IMR-90 (cell line): ENCODE measurements at regions not wholly inside any gene's neighbourhood (a gene's known extent, or its start where the extent isn't known, plus 50 kb on each side); places are given as distances from the start of the nearest gene placed in this dataset.

ENCODE experiments used
- ATAC-seq: fragments of 200-7000 bp; cut with Tn5 transposase; 2 replicates; pipeline ENCODE4 v1.9.1; 2020; ENCODE audit warnings: low read depth, mild to moderate bottlenecking, moderate library complexity
- BruUV-seq: library from RNA; stranded (reverse); fragments of 400-500 nt; replicated peaks from 2 replicates; lab custom pipeline; 2021; lab: Mats Ljungman, UMichigan
- CTCF ChIA-PET: fragments of 300-600 bp; formaldehyde crosslinking; extraction: SDS; loops from one replicate; lab custom pipeline; 2021; ENCODE audit warnings: antibody characterized with exemption; lab: Yijun Ruan, JAX
- POLR2A ChIA-PET: fragments of 300-600 bp; sonication (Branson Sonifier 250); formaldehyde crosslinking; loops from one replicate; lab custom pipeline; 2022; ENCODE audit warnings: antibody characterized with exemption; ENCODE audit not compliant: unreplicated experiment; lab: Charles Lee
- DNase-seq: peaks from one replicate; pipeline ENCODE4 v3.0.0; 2013
- H2AFZ ChIP-seq: replicated peaks from 2 replicates; pipeline ENCODE3; 2013; ENCODE audit warnings: low read length, mild to moderate bottlenecking; ENCODE audit not compliant: poor library complexity
- H2AK5ac ChIP-seq: 2 replicates; pipeline ENCODE4 v1.6.1; 2013; ENCODE audit warnings: low read depth, low read length, inconsistent platforms
- H2AK9ac ChIP-seq: replicated peaks from 2 replicates; pipeline ENCODE3; 2013; ENCODE audit warnings: mild to moderate bottlenecking, low read depth, low read length, moderate library complexity; ENCODE audit not compliant: poor library complexity
- H2BK120ac ChIP-seq: 2 replicates; pipeline ENCODE4 v1.6.1; 2013; ENCODE audit warnings: low read depth, low read length, inconsistent platforms
- H2BK15ac ChIP-seq: 3 replicates; pipeline ENCODE4 v1.6.1; 2013; ENCODE audit warnings: low read depth, low read length, inconsistent platforms
- H2BK20ac ChIP-seq: 2 replicates; pipeline ENCODE4 v1.6.1; 2013; ENCODE audit warnings: low read depth, mild to moderate bottlenecking, inconsistent platforms, low read length, moderate library complexity
- H2BK5ac ChIP-seq: 2 replicates; pipeline ENCODE4 v1.6.1; 2013; ENCODE audit warnings: mild to moderate bottlenecking, low read depth, low read length, inconsistent platforms; ENCODE audit not compliant: poor library complexity, severe bottlenecking
- H3K14ac ChIP-seq: replicated peaks from 2 replicates; pipeline ENCODE4 v1.6.1; 2013; ENCODE audit warnings: low read depth, low read length, inconsistent platforms
- H3K18ac ChIP-seq: 2 replicates; pipeline ENCODE4 v1.6.1; 2013; ENCODE audit warnings: low read depth, low read length, control low read depth
- H3K23ac ChIP-seq: 2 replicates; pipeline ENCODE4 v1.6.1; 2013; ENCODE audit warnings: low read depth, low read length, inconsistent platforms
- H3K27ac ChIP-seq: 2 replicates; pipeline ENCODE4 v1.5.1; 2013; ENCODE audit warnings: mild to moderate bottlenecking, control low read depth, low read length; ENCODE audit not compliant: insufficient read depth
- H3K27me3 ChIP-seq: 2 replicates; pipeline ENCODE4 v1.6.1; 2013; ENCODE audit warnings: low read length; ENCODE audit not compliant: control insufficient read depth, insufficient read depth
- H3K36me3 ChIP-seq: 2 replicates; pipeline ENCODE4 v1.6.1; 2013; ENCODE audit warnings: low read length, mixed read lengths; ENCODE audit not compliant: control insufficient read depth, insufficient read depth
- H3K4ac ChIP-seq: 2 replicates; pipeline ENCODE4 v1.6.1; 2013; ENCODE audit warnings: low read depth, low read length, inconsistent platforms
- H3K4me1 ChIP-seq: 2 replicates; pipeline ENCODE4 v1.6.1; 2013; ENCODE audit warnings: low read length, mixed read lengths; ENCODE audit not compliant: control insufficient read depth, insufficient read depth
- H3K4me2 ChIP-seq: 2 replicates; pipeline ENCODE4 v1.6.1; 2013; ENCODE audit warnings: low read depth, mild to moderate bottlenecking, control low read depth, low read length, moderate library complexity
- H3K4me3 ChIP-seq: 2 replicates; pipeline ENCODE4 v1.5.1; 2013; ENCODE audit warnings: low read depth, mild to moderate bottlenecking, control low read depth, low read length, moderate library complexity; ENCODE audit not compliant: insufficient read depth
- H3K56ac ChIP-seq: 2 replicates; pipeline ENCODE4 v1.6.1; 2013; ENCODE audit warnings: low read length, inconsistent platforms; ENCODE audit not compliant: insufficient read depth; ENCODE audit errors: extremely low read depth
- H3K79me1 ChIP-seq, 2 experiments: 2 replicates each; pipeline ENCODE4 v1.6.1; 2013; ENCODE audit warnings: low read length in 2 of 2, inconsistent platforms in 1 of 2, low read depth in 1 of 2
- H3K9ac ChIP-seq: 2 replicates; pipeline ENCODE4 v1.6.1; 2013; ENCODE audit warnings: low read depth, low read length, control low read depth
- H3K9me1 ChIP-seq: 2 replicates; pipeline ENCODE4 v1.6.1; 2013; ENCODE audit warnings: low read length, inconsistent platforms; ENCODE audit not compliant: insufficient read depth
- H3K9me3 ChIP-seq: 2 replicates; pipeline ENCODE4 v1.6.1; 2013; ENCODE audit warnings: low read length; ENCODE audit not compliant: control insufficient read depth, insufficient read depth
- H4K20me1 ChIP-seq: 2 replicates; pipeline ENCODE4 v1.6.1; 2013; ENCODE audit warnings: low read length, inconsistent platforms; ENCODE audit not compliant: insufficient read depth
- H4K5ac ChIP-seq: 2 replicates; pipeline ENCODE4 v1.6.1; 2013; ENCODE audit warnings: mild to moderate bottlenecking, low read depth, low read length, control low read depth
- H4K8ac ChIP-seq, 2 experiments: 2 replicates each; pipeline ENCODE4 v1.6.1; 2013; ENCODE audit warnings: low read depth in 2 of 2, low read length in 2 of 2, control low read depth in 1 of 2, inconsistent platforms in 1 of 2
- H4K91ac ChIP-seq: 2 replicates; pipeline ENCODE4 v1.6.1; 2013; ENCODE audit warnings: low read depth, low read length, inconsistent platforms; ENCODE audit not compliant: insufficient read depth
- CEBPB ChIP-seq: IDR thresholded peaks from 2 replicates; pipeline ENCODE4 v1.6.1; 2012; ENCODE audit warnings: low read depth, low read length, improper control_type of control experiment
- FOS ChIP-seq: fragments of 150-350 bp; IDR thresholded peaks from 2 replicates; pipeline ENCODE4 v1.6.1; 2016; ENCODE audit warnings: low read depth, low read length
- MAFK ChIP-seq: IDR thresholded peaks from 2 replicates; pipeline ENCODE4 v1.6.1; 2012; ENCODE audit warnings: low read depth, low read length, improper control_type of control experiment
- MAZ ChIP-seq: IDR thresholded peaks from 2 replicates; pipeline ENCODE4 v1.6.1; 2012; ENCODE audit warnings: low read depth, mild to moderate bottlenecking, low read length, improper control_type of control experiment, moderate library complexity, borderline replicate concordance
- MXI1 ChIP-seq: IDR thresholded peaks from 2 replicates; pipeline ENCODE4 v1.6.1; 2012; ENCODE audit warnings: low read depth, mild to moderate bottlenecking, low read length, moderate library complexity, borderline replicate concordance
- NFE2L2 ChIP-seq: fragments of 150-350 bp; IDR thresholded peaks from 2 replicates; pipeline ENCODE4 v1.6.1; 2016; ENCODE audit warnings: low read depth, mild to moderate bottlenecking, low read length
- POLR2A ChIP-seq: IDR thresholded peaks from 2 replicates; pipeline ENCODE4 v1.6.1; 2012; ENCODE audit warnings: mild to moderate bottlenecking, low read depth, low read length
- RAD21 ChIP-seq: IDR thresholded peaks from 2 replicates; pipeline ENCODE4 v1.6.1; 2012; ENCODE audit warnings: low read length, improper control_type of control experiment
- RCOR1 ChIP-seq: IDR thresholded peaks from 2 replicates; pipeline ENCODE4 v1.6.1; 2012; ENCODE audit warnings: mild to moderate bottlenecking, low read length, improper control_type of control experiment; ENCODE audit not compliant: insufficient replicate concordance
- SMC3 ChIP-seq: fragments of 150-350 bp; IDR thresholded peaks from 2 replicates; pipeline ENCODE4 v1.6.1; 2016; ENCODE audit warnings: low read depth, mild to moderate bottlenecking, antibody characterized with exemption, low read length, moderate library complexity
- USF2 ChIP-seq: fragments of 150-350 bp; IDR thresholded peaks from 2 replicates; pipeline ENCODE4 v1.6.1; 2017; ENCODE audit warnings: mild to moderate bottlenecking, antibody characterized with exemption, low read length, low read depth
- WGBS, 2 experiments: methylation state at CpG; one replicate each; pipeline versions ENCODE4 v1.1.5 to v1.1.7; 2013; ENCODE audit warnings: missing lambda C conversion rate in 2 of 2; ENCODE audit not compliant: insufficient read length in 1 of 2; ENCODE audit errors: extremely low coverage in 2 of 2; 5-methylcytosine and 5-hydroxymethylcytosine counted together
- dilution Hi-C: fragments of 300-500 bp; cut with HindIII; formaldehyde crosslinking; loops from one replicate; pipeline ENCODE4 v1.14.3; 2018; ENCODE audit warnings: low sequenced_read_pairs; ENCODE audit not compliant: unreplicated experiment
- in situ Hi-C: fragments of 300-500 bp; cut with MboI; formaldehyde crosslinking; loops from 3 replicates; pipeline ENCODE4 v1.14.3; 2019; ENCODE audit warnings: low sequenced_read_pairs, inconsistent platforms, mixed read lengths
- intact Hi-C: fragments of 100-400 bp; cut with micrococcal nuclease; formaldehyde crosslinking; loops from 2 replicates; pipeline ENCODE4 v1.10.0; 2022
- TF ChIP-seq, protein P1 (sequence below): conservative IDR thresholded peaks from 2 replicates; pipeline ENCODE4 v1.5.1; 2012; ENCODE audit warnings: mild to moderate bottlenecking, low read depth, low read length, improper control_type of control experiment

DNA sequence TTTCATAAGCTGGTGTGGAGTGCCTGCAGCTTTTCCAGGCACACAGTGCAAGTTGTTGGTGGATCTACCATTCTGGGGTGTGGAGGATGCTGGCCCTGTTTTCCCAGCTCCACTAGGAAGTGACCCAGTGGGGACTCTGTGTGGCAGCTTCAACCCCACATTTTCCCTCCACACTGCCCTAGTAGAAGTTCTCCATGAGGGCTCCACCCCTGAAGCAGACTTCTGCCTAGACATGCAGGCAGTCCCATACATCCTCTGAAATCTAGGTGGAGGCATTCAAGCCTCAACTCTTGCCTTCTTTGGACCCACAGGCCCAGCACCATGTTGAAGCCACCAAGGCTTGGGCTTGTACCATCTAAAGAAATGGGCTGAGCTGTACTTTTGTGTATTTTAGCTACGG, 206.2 kb upstream of the GRM7 start:
- Histone ChIP-seq H3K79me1 (no peaks in the 10 kb centered on the region), H4K8ac (no peak overlapping the region), H2BK20ac (no peak overlapping the region), H3K4me2 (no peak overlapping the region), H3K23ac (no peak overlapping the region), H3K4me1 (no peaks in the 10 kb centered on the region), H2AFZ (no peak overlapping the region), H3K9me3 (peaks cover 9% of the 10 kb centered on the region), H3K36me3 (no peaks in the 10 kb centered on the region), H2AK9ac (no peak overlapping the region), H3K27ac (no peak overlapping the region), H3K4me3 (no peak overlapping the region), H2BK5ac (no peak overlapping the region), H3K9me1 (no peaks in the 10 kb centered on the region), H3K27me3 (no peaks in the 10 kb centered on the region), H2AK5ac (no peak overlapping the region), H3K18ac (no peak overlapping the region), H3K9ac (no peak overlapping the region), H2BK15ac (no peak overlapping the region), H4K5ac (no peak overlapping the region), H4K20me1 (no peaks in the 10 kb centered on the region), H3K14ac (no peak overlapping the region), H3K4ac (no peak overlapping the region), H4K91ac (no peak overlapping the region), H2BK120ac (no peak overlapping the region), H3K56ac (no peak overlapping the region)
- in situ Hi-C loops (no loop called here), intact Hi-C loops (no loop called here), dilution Hi-C loops (no loop called here)
- DNase-seq (no peak), ATAC-seq (no peak)
- ChIA-PET POLR2A (no interaction called here), CTCF (no interaction called here)
- no CpG with 5 or more reads among the region's 1 CpG for WGBS, 2 experiments
- TF ChIP-seq MAFK: no peak
- no peak for TF ChIP-seq FOS
- no peak for TF ChIP-seq MXI1
- no peak for TF ChIP-seq RAD21
- no peak for TF ChIP-seq MAZ
- TF ChIP-seq, protein P1, sequence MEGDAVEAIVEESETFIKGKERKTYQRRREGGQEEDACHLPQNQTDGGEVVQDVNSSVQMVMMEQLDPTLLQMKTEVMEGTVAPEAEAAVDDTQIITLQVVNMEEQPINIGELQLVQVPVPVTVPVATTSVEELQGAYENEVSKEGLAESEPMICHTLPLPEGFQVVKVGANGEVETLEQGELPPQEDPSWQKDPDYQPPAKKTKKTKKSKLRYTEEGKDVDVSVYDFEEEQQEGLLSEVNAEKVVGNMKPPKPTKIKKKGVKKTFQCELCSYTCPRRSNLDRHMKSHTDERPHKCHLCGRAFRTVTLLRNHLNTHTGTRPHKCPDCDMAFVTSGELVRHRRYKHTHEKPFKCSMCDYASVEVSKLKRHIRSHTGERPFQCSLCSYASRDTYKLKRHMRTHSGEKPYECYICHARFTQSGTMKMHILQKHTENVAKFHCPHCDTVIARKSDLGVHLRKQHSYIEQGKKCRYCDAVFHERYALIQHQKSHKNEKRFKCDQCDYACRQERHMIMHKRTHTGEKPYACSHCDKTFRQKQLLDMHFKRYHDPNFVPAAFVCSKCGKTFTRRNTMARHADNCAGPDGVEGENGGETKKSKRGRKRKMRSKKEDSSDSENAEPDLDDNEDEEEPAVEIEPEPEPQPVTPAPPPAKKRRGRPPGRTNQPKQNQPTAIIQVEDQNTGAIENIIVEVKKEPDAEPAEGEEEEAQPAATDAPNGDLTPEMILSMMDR: no peak
- no peak for TF ChIP-seq SMC3
- TF ChIP-seq RCOR1: no peak
- no peak for TF ChIP-seq POLR2A
- TF ChIP-seq USF2: no peak
- no peak for TF ChIP-seq NFE2L2
- TF ChIP-seq CEBPB: no peak
- BruUV-seq: no TSS peak
